Endothelial cell (in vitro differentiated cells): ENCODE measurements at regions not wholly inside any gene's neighbourhood (a gene's known extent, or its start where the extent isn't known, plus 50 kb on each side); places are given as distances from the start of the nearest gene placed in this dataset.

Source experiments
- DNase-seq: peaks from one replicate; pipeline ENCODE4 v3.0.0; 2021; ENCODE audit warnings: low spot score
- H3K27ac Mint-ChIP-seq: one replicate; pipeline ENCODE4 v1.8.0; 2021; ENCODE audit warnings: mixed read lengths, inconsistent platforms; ENCODE audit not compliant: unreplicated experiment
- H3K27me3 Mint-ChIP-seq: one replicate; pipeline ENCODE4 v1.8.0; 2021; ENCODE audit warnings: mild to moderate bottlenecking, moderate library complexity, mixed read lengths, inconsistent platforms; ENCODE audit not compliant: unreplicated experiment
- H3K36me3 Mint-ChIP-seq: one replicate; pipeline ENCODE4 v1.8.0; 2021; ENCODE audit warnings: mild to moderate bottlenecking, low read depth, mixed read lengths, inconsistent platforms; ENCODE audit not compliant: unreplicated experiment
- H3K4me1 Mint-ChIP-seq: one replicate; pipeline ENCODE4 v1.8.0; 2021; ENCODE audit warnings: mild to moderate bottlenecking, mixed read lengths, inconsistent platforms; ENCODE audit not compliant: unreplicated experiment
- H3K4me3 Mint-ChIP-seq: one replicate; pipeline ENCODE4 v1.8.0; 2021; ENCODE audit warnings: mild to moderate bottlenecking, mixed read lengths, inconsistent platforms; ENCODE audit not compliant: unreplicated experiment
- H3K9me3 Mint-ChIP-seq: one replicate; pipeline ENCODE4 v1.8.0; 2021; ENCODE audit warnings: mixed read lengths, inconsistent platforms; ENCODE audit not compliant: unreplicated experiment
- CTCF ChIP-seq: fragments of 200-600 bp; sonication (generic); IDR thresholded peaks from one replicate; pipeline ENCODE4 v1.5.0; 2021; ENCODE audit warnings: antibody characterized with exemption; ENCODE audit not compliant: unreplicated experiment

DNA sequence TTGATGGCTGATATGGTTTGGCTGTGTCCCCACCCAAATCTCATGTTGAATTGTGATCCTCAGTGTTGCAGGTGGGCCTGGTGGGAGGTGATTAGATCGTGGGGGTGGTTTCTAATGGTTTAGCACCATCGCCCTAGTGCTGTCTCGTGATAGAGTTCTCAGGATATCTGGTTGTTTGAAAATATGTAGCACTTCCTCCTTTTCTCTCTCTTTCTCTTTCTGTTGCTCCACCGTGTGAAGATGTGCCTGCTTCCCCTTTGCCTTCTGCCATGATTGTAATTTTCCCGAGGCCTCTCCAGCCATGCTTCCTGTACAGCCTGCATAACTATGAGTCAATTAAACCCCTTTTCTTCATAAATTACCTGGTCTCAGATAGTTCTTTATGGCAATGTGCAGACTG is 111.6 kb downstream of the SREK1 start:
- TF ChIP-seq CTCF = no peak
- no peak for DNase-seq
- Mint-ChIP-seq H3K27ac (no peak overlapping the region), H3K36me3 (no peaks in the 10 kb centered on the region), H3K4me1 (peaks cover 6% of the 10 kb centered on the region), H3K9me3 (no peaks in the 10 kb centered on the region), H3K4me3 (no peak overlapping the region), H3K27me3 (no peaks in the 10 kb centered on the region)

GRCh38 chr5:66273121-66273520 is 129.0 kb downstream of the SREK1 start:
- TF ChIP-seq CTCF = no peak
- Mint-ChIP-seq H3K36me3 (no peaks in the 10 kb centered on the region), H3K27me3 (peaks cover 2% of the 10 kb centered on the region), H3K9me3 (no peaks in the 10 kb centered on the region), H3K27ac (no peak overlapping the region), H3K4me3 (no peak overlapping the region), H3K4me1 (no peaks in the 10 kb centered on the region)
- no peak for DNase-seq

DNA sequence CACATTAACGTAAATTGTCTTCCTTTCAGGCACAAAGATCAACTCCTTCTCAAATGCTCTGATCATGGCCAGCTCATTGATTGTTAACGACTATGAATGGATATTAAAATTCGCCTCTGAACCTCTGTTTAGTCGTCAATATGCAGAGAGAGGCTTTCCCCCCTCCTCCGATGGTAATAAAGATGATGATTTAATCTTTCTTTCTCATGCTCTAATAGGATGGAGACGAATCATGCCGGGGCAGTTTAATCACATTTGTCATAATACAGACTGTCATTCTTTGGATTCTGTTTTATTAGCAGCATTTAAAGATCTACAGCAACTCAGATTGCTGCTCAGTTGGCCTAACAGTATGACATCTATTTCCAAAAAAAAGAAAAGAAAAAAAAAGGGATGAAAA is 132.9 kb downstream of the SREK1 start:
- no peak for DNase-seq
- Mint-ChIP-seq H3K9me3 (no peaks in the 10 kb centered on the region), H3K27ac (no peak overlapping the region), H3K27me3 (peaks cover 2% of the 10 kb centered on the region), H3K4me1 (no peaks in the 10 kb centered on the region), H3K4me3 (no peak overlapping the region), H3K36me3 (no peaks in the 10 kb centered on the region)
- no peak for TF ChIP-seq CTCF

DNA sequence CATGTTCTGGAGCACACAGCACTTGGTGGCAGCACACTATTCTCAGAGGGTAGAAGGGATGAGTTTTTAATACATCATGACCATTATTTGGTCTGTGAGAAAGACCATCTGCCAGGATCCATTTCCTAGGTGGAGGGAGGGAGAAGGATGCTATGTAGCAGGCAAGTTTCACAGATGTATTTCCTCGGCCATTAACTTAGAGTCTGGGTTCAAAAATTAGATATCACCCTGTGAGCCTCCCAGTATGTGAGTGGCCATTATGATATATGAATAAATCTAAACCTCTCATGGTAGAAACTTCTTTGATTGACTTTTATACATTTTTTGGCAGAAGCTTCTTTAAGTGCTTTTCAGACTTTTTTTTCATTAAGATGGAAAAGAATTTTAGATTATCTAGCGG is 133.9 kb downstream of the SREK1 start:
- H3K9me3 Mint-ChIP-seq = no peaks in the 10 kb centered on the region
- no peak overlapping the region for H3K27ac Mint-ChIP-seq

GRCh38 chr5:66281294-66281693 is 137.2 kb downstream of the SREK1 start:
- no peaks in the 10 kb centered on the region for H3K4me1 Mint-ChIP-seq
- no peak for TF ChIP-seq CTCF
- no peak overlapping the region for H3K27ac Mint-ChIP-seq
- H3K36me3 Mint-ChIP-seq = no peaks in the 10 kb centered on the region
- H3K27me3 Mint-ChIP-seq = no peaks in the 10 kb centered on the region
- no peak for DNase-seq
- H3K4me3 Mint-ChIP-seq = no peak overlapping the region
- no peaks in the 10 kb centered on the region for H3K9me3 Mint-ChIP-seq

More for the DNA sequence above, 133.9 kb downstream of the SREK1 start:
- DNase-seq = no peak
- H3K4me1 Mint-ChIP-seq = no peaks in the 10 kb centered on the region
- no peaks in the 10 kb centered on the region for H3K36me3 Mint-ChIP-seq
- H3K27me3 Mint-ChIP-seq = peaks cover 2% of the 10 kb centered on the region
- no peak overlapping the region for H3K4me3 Mint-ChIP-seq
- TF ChIP-seq CTCF = no peak
